RWPE1 (cell line): ENCODE measurements at regions not wholly inside any gene's neighbourhood (a gene's known extent, or its start where the extent isn't known, plus 50 kb on each side); places are given as distances from the start of the nearest gene placed in this dataset.

ENCODE experiments used
- CTCF ChIA-PET: fragments of 350-600 bp; sonication (Branson Sonifier 250); formaldehyde crosslinking; extraction: SDS; loops from one replicate; lab custom pipeline; 2021; lab: Yijun Ruan, JAX
- POLR2A ChIA-PET: fragments of 400-600 bp; formaldehyde crosslinking; extraction: SDS; loops from one replicate; lab custom pipeline; 2020; ENCODE audit warnings: antibody characterized with exemption; ENCODE audit not compliant: low non-redundant PET; lab: Yijun Ruan, JAX
- DNase-seq: peaks from one replicate; pipeline ENCODE4 v3.0.0; 2012; ENCODE audit warnings: low spot score
- H3K27ac ChIP-seq: fragments of 450-650 bp; 2 replicates; pipeline ENCODE4 v1.5.1; 2017
- CTCF ChIP-seq: fragments of 450-650 bp; conservative IDR thresholded peaks from 2 replicates; pipeline ENCODE4 v1.5.1; 2017; ENCODE audit warnings: low read depth, mild to moderate bottlenecking

- ChIA-PET POLR2A (no interaction called here), CTCF (no interaction called here)
- no peak for TF ChIP-seq CTCF
- no peak overlapping the region for H3K27ac ChIP-seq
- no peak for DNase-seq
Observed at GRCh38 chr14:58733451-58734208, 95.9 kb downstream of the DACT1 start.

GRCh38 chr14:58735596-58735995 lies 97.8 kb downstream of the DACT1 start:
- TF ChIP-seq CTCF, result no peak
- ChIA-PET POLR2A (no interaction called here), CTCF (interaction anchor here (0.7 kb wide), 1 partner anchor 1155 kb away, joined by 6 read pairs; no protein-coding TSS in a partner anchor)
- no peak for DNase-seq
- no peak overlapping the region for H3K27ac ChIP-seq

- H3K27ac ChIP-seq, result no peak overlapping the region
- CTCF ChIA-PET, result no interaction called here
- no peak for TF ChIP-seq CTCF
- DNase-seq, result no peak
- POLR2A ChIA-PET, result no interaction called here
Observed at GRCh38 chr14:58736606-58737005, 98.8 kb downstream of the DACT1 start.

- no peak overlapping the region for H3K27ac ChIP-seq
- ChIA-PET POLR2A (no interaction called here), CTCF (no interaction called here)
- TF ChIP-seq CTCF, result no peak
- DNase-seq, result no peak
Observed at GRCh38 chr14:58737511-58737910, 99.7 kb downstream of the DACT1 start.

GRCh38 chr14:58738189-58738836 lies 100.6 kb downstream of the DACT1 start:
- ChIA-PET CTCF (no interaction called here), POLR2A (no interaction called here)
- H3K27ac ChIP-seq, result no peak overlapping the region
- peak; percentile 30 for DNase-seq
- TF ChIP-seq CTCF, result no peak

GRCh38 chr14:58738876-58739275 lies 101.1 kb downstream of the DACT1 start:
- CTCF ChIA-PET, result no interaction called here
- no peak for DNase-seq
- TF ChIP-seq CTCF, result no peak
- POLR2A ChIA-PET, result no interaction called here
- no peak overlapping the region for H3K27ac ChIP-seq
